ENCODE measurements at regions not wholly inside any gene's neighbourhood (a gene's known extent, or its start where the extent isn't known, plus 50 kb on each side); places are given as distances from the start of the nearest gene placed in this dataset.

DNA sequence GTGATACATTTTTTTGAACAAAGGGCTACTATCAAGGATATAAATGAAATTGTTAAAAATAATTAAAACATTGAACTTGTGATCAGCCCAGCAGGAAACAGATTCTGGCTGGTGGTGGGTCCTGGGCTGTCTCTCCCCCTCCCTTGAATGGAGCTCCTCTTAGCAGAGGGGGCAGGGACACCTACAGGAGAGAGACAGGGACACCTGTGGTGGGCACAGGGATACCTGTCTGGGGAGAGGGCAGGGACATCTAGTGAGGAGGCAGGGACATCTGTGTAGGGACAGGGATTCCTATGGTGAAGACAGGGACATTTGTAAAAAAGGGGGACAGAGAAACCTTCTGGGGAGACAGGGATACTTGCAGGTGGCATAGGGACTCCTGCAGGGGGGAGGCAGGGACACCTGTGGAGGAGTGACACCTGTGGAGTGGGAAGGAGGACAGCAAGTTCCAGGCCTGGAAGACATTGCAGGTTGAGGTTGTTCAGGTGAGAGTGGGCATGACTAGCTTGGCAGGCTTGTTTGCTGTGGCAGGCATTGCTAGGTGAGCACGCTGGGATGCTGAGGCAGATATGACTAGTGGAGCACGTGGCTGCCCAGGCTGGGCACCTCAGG is 264.2 kb downstream of the IRX2 start:
- no peak overlapping the region for H3K4me3 Mint-ChIP-seq (ENCODE audit: unreplicated experiment)
- DNase-seq (ENCODE audit: extremely low spot score, unreplicated experiment) = no peak
- peaks cover 32% of the 10 kb centered on the region for H3K9me3 Mint-ChIP-seq (ENCODE audit: unreplicated experiment)
- H3K36me3 Mint-ChIP-seq (ENCODE audit: unreplicated experiment) = no peaks in the 10 kb centered on the region
- no peak overlapping the region for H3K27ac Mint-ChIP-seq (ENCODE audit: unreplicated experiment)
- TF ChIP-seq, protein P1, sequence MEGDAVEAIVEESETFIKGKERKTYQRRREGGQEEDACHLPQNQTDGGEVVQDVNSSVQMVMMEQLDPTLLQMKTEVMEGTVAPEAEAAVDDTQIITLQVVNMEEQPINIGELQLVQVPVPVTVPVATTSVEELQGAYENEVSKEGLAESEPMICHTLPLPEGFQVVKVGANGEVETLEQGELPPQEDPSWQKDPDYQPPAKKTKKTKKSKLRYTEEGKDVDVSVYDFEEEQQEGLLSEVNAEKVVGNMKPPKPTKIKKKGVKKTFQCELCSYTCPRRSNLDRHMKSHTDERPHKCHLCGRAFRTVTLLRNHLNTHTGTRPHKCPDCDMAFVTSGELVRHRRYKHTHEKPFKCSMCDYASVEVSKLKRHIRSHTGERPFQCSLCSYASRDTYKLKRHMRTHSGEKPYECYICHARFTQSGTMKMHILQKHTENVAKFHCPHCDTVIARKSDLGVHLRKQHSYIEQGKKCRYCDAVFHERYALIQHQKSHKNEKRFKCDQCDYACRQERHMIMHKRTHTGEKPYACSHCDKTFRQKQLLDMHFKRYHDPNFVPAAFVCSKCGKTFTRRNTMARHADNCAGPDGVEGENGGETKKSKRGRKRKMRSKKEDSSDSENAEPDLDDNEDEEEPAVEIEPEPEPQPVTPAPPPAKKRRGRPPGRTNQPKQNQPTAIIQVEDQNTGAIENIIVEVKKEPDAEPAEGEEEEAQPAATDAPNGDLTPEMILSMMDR (IDR thresholded peaks at IDR 0.05) = no peak
- no peaks in the 10 kb centered on the region for H3K27me3 Mint-ChIP-seq (ENCODE audit: unreplicated experiment)
- H3K4me1 Mint-ChIP-seq (ENCODE audit: unreplicated experiment) = no peaks in the 10 kb centered on the region

DNA sequence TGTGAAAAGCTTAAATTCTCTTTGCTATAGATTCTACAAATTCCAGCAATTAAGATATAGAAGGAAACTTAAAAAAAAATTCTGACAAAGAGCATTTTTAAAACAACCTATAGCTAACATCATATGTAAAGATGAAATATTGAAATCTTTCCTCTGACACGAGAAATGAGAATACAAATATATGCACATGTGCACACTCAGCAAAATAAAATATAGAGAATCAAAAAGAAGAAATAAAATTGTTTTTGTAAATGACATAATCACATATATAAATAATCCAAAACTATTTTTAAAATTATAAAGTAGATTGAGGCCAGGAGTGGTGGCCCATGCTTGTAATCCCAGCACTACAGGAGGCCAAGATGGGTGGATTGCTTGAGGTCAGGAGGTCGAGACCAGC is 265.1 kb downstream of the IRX2 start:
- H3K27ac Mint-ChIP-seq (ENCODE audit: unreplicated experiment) = no peak overlapping the region
- DNase-seq (ENCODE audit: extremely low spot score, unreplicated experiment) = no peak
- H3K9me3 Mint-ChIP-seq (ENCODE audit: unreplicated experiment) = peaks cover 39% of the 10 kb centered on the region
- no peaks in the 10 kb centered on the region for H3K36me3 Mint-ChIP-seq (ENCODE audit: unreplicated experiment)
- TF ChIP-seq, protein P1 (IDR thresholded peaks at IDR 0.05) = no peak
- no peaks in the 10 kb centered on the region for H3K27me3 Mint-ChIP-seq (ENCODE audit: unreplicated experiment)
- no peaks in the 10 kb centered on the region for H3K4me1 Mint-ChIP-seq (ENCODE audit: unreplicated experiment)
- no peak overlapping the region for H3K4me3 Mint-ChIP-seq (ENCODE audit: unreplicated experiment)

DNA sequence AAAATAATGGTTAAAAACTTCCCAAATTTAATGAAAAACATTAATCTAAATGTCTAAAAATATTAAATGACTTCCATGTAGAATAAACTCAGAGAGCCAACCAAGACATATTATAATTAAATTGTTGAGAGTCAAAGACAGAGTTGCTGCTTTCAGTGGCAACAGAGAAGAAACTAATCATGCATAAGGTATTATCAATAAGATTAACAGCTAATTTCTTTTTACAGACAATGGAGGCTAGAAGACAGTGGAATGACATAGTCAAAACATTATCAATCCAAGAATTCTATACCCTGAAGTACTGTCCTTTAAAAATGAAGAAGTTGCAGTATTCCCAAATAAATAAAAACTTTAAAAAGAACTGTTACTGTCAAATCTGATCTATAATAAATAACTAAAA is 268.7 kb downstream of the IRX2 start:
- H3K4me1 Mint-ChIP-seq (ENCODE audit: unreplicated experiment) = no peaks in the 10 kb centered on the region
- no peak overlapping the region for H3K4me3 Mint-ChIP-seq (ENCODE audit: unreplicated experiment)
- peaks cover 49% of the 10 kb centered on the region for H3K9me3 Mint-ChIP-seq (ENCODE audit: unreplicated experiment)
- no peaks in the 10 kb centered on the region for H3K36me3 Mint-ChIP-seq (ENCODE audit: unreplicated experiment)
- DNase-seq (ENCODE audit: extremely low spot score, unreplicated experiment) = no peak
- TF ChIP-seq, protein P1 (IDR thresholded peaks at IDR 0.05) = no peak
- no peaks in the 10 kb centered on the region for H3K27me3 Mint-ChIP-seq (ENCODE audit: unreplicated experiment)
- no peak overlapping the region for H3K27ac Mint-ChIP-seq (ENCODE audit: unreplicated experiment)

DNA sequence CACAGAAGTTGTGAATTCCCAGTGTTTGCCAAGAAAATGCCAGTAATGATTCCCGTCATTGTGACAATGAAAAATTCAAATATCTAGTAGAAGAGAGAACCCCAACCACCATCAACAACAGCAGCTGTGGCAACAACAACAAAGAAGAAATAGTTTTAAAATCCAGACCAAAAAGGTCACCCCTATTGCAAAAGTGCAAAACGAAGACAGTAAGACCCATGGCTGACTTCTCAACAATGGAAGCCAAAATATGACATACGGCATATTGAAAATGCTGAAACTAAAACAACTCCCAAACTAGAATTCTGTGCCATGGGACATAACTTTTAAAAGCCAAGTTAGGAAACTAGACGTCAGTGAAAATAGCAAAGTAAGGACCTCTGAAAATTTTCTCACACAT is 270.6 kb downstream of the IRX2 start:
- peaks cover 50% of the 10 kb centered on the region for H3K9me3 Mint-ChIP-seq (ENCODE audit: unreplicated experiment)
- H3K4me3 Mint-ChIP-seq (ENCODE audit: unreplicated experiment) = no peak overlapping the region
- no peaks in the 10 kb centered on the region for H3K4me1 Mint-ChIP-seq (ENCODE audit: unreplicated experiment)
- H3K27me3 Mint-ChIP-seq (ENCODE audit: unreplicated experiment) = no peaks in the 10 kb centered on the region
- DNase-seq (ENCODE audit: extremely low spot score, unreplicated experiment) = no peak
- TF ChIP-seq, protein P1 (IDR thresholded peaks at IDR 0.05) = no peak
- no peak overlapping the region for H3K27ac Mint-ChIP-seq (ENCODE audit: unreplicated experiment)
- no peaks in the 10 kb centered on the region for H3K36me3 Mint-ChIP-seq (ENCODE audit: unreplicated experiment)

DNA sequence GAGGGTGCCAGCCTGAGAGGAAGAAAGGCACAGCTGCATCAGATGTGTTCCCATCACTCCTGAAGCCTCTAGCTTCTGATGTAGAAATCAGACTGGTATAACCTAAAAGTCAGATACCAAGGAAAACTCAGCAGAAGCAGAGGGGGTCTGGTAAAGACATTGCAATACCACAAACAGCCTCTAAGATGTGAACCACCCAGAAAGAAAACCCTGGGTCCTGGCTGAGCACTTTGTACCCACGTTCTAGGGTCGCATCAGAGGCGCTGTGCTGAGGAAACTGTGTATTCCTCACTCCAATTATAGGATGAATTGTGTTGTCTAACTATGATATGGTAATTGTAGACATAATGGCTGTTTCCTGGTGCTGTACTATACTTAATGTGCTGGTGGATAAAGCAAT is 275.6 kb downstream of the IRX2 start:
- no peak overlapping the region for H3K4me3 Mint-ChIP-seq (ENCODE audit: unreplicated experiment)
- H3K27ac Mint-ChIP-seq (ENCODE audit: unreplicated experiment) = no peak overlapping the region
- TF ChIP-seq, protein P1 (IDR thresholded peaks at IDR 0.05) = no peak
- no peak for DNase-seq (ENCODE audit: extremely low spot score, unreplicated experiment)
- no peaks in the 10 kb centered on the region for H3K36me3 Mint-ChIP-seq (ENCODE audit: unreplicated experiment)
- H3K9me3 Mint-ChIP-seq (ENCODE audit: unreplicated experiment) = peaks cover 56% of the 10 kb centered on the region
- no peaks in the 10 kb centered on the region for H3K4me1 Mint-ChIP-seq (ENCODE audit: unreplicated experiment)
- H3K27me3 Mint-ChIP-seq (ENCODE audit: unreplicated experiment) = no peaks in the 10 kb centered on the region
